ENCODE measurements at regions not wholly inside any gene's neighbourhood (a gene's known extent, or its start where the extent isn't known, plus 50 kb on each side); places are given as distances from the start of the nearest gene placed in this dataset.

GRCh38 chr18:73793386-73793785 lies 354.2 kb downstream of the FBXO15 start:
- DNase-seq (ENCODE audit: low read depth in 2 of 2) = no peak

GRCh38 chr18:73791081-73791480 lies 356.6 kb downstream of the FBXO15 start:
- DNase-seq (ENCODE audit: low read depth in 2 of 2) = no peak

- DNase-seq (ENCODE audit: low read depth in 2 of 2) = no peak
These were observed 357.0 kb downstream of the FBXO15 start for GRCh38 chr18:73790587-73790986.

DNA sequence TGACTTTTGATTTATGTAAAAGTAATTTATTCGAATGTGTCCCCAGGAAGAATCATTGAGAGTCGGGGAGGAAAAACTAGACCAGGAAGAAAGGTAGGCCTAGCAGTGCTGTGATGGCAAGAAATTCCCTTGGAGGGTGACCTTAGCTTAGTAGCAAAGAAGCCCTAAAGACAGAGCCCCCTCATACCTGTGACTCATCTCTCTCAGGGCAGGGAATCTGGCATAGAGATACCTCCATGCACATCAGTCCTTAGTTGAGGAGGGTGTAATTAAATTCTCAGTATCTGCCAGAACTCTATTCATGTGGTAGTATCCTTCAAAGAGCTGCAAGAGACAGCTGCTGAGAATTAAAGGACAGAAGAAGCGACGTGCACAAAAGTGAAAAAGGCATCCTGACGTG lies 360.3 kb downstream of the FBXO15 start:
- no peak for DNase-seq (ENCODE audit: low read depth in 2 of 2)

- DNase-seq (ENCODE audit: low read depth in 2 of 2) = peak in 1 of 2 donors; percentile 30
These were observed 362.3 kb downstream of the FBXO15 start for GRCh38 chr18:73785300-73785699.

- DNase-seq (ENCODE audit: low read depth in 2 of 2) = peak in 1 of 2 donors; percentile 2
These were observed 362.8 kb downstream of the FBXO15 start for GRCh38 chr18:73784853-73785252.

GRCh38 chr18:73782405-73782804 lies 365.2 kb downstream of the FBXO15 start:
- DNase-seq (ENCODE audit: low read depth in 2 of 2) = no peak

- DNase-seq (ENCODE audit: low read depth in 2 of 2) = no peak
These were observed 367.4 kb downstream of the FBXO15 start for GRCh38 chr18:73780218-73780617.

DNA sequence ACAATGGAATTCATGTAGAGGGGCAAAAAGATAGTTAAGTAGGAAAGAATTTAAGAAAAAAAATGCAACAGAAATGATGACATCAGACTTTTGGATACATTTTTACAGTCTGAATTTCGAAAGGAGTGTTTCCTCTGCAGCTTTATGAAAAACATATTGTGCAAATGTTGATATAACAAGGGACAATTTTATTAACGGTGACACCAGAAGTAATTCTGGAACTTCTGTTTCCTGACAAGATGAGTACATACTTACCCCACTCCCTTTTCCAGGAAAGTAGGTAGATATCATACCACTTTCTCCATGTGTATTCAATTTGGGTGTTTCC lies 369.6 kb downstream of the FBXO15 start:
- DNase-seq (ENCODE audit: low read depth in 2 of 2) = peak in 1 of 2 donors; percentile 50

DNA sequence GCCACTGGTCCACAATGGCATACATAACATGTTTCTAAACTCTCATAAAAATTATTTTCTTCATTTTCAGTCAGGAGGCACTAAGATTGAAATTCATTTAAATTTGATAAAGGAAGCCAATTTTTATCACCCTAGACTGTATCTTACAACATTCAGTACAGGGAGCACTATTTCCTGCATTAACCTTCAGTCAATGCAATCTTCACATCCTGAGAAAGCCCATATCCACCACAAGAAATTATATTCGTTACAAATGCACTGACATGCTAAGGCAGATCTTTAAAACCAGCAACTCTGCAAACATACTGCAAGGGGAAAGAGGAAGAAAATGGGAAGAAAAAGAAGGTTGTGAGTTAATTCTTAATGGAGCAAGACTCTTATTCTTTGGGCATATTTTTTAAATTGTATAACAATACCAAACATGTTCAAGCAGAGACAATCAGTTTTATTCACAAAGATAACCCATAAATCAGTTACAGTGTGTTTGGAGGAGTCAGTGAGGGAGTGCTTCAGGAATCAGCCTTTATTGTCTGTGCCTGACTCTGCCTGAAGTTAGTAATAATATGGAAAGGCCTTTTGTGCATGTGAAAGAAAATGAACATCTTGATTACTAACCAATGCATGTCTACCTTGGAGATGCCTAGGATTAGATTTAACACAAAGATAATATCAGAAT lies 370.1 kb downstream of the FBXO15 start:
- no peak for DNase-seq (ENCODE audit: low read depth in 2 of 2)

DNA sequence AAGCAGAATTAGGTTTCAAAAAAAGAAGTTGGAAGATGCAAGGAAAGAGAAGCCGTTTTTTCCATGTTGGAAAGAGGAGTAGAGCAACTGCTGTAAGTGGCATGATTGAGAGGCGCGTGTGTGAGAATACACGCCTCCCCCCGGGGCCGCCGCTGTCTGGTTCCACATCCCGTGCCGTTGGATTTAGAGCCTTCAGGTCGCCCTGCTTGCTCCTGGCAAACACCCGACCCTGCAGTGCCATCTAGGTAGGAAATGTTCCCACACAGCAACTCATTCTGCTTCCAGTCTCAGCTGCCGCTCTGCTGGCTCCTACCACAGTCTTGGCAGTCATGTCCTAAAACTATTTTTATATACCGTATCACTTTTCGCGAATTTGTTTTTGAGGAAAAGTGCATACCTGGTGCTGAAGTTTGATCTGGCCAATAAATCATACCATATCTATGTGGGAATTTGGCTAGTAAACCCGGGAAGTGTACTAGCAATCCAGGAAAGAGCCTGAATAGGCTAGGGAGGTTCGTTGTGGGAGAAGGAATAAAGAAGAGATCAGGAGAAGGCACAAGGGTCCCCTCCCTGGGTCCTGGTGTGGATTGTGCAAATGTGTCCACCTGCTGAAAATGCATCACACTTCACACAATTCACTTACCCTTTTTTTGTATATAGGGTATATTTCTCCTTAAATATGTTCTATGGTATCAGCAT lies 372.7 kb downstream of the FBXO15 start:
- no peak for DNase-seq (ENCODE audit: low read depth in 2 of 2)

GRCh38 chr18:73768043-73768442 lies 379.6 kb downstream of the FBXO15 start:
- DNase-seq (ENCODE audit: low read depth in 2 of 2) = no peak

DNA sequence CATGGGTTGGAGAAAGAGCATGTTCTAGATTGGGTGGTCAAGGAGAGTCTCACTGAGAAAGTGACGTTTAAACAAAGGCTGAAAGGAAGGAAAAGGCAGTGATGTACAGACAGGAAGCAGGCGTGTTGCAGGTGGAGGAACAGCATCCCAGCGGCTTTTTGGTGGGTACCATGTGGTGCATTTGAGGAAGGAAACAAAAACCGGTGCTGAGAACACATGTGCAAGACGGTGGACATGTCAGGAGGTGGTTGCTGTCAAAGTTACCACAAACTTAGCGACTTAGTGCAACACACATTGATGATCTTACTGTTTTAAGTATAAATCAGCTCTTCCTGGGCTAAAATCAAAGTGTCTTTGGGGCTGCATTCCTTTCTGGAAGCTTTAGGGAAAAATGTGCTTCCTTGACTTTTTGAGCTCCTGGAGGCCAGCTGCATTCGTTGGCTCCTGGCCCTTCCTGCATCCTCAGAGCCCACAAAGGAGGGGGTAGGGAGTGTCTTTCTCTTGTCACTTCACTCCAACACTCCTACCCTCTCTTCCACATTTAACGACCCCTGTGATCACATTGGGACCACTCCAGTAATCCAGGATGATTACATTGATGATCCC lies 380.6 kb downstream of the FBXO15 start:
- no peak for DNase-seq (ENCODE audit: low read depth in 2 of 2)

DNA sequence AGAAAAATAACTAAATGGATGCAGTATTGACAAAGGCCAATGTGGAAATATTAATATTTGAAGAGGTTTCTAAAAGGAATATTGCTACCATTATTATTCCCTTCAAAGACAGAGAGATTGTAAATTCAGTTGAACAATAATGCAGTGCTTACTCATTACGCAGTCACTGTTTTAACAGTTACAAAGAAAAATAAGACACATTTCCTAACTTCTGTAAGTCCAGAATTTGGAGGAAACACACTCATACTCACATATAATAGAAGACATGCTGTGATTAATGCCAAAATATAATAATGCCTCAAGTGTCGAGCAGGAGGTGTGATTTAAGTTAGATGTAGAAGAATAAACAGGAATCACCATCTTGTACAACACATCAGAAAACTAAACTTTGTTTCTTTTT lies 389.2 kb downstream of the FBXO15 start:
- DNase-seq (ENCODE audit: low read depth in 2 of 2) = peak in 1 of 2 donors; percentile 71

DNA sequence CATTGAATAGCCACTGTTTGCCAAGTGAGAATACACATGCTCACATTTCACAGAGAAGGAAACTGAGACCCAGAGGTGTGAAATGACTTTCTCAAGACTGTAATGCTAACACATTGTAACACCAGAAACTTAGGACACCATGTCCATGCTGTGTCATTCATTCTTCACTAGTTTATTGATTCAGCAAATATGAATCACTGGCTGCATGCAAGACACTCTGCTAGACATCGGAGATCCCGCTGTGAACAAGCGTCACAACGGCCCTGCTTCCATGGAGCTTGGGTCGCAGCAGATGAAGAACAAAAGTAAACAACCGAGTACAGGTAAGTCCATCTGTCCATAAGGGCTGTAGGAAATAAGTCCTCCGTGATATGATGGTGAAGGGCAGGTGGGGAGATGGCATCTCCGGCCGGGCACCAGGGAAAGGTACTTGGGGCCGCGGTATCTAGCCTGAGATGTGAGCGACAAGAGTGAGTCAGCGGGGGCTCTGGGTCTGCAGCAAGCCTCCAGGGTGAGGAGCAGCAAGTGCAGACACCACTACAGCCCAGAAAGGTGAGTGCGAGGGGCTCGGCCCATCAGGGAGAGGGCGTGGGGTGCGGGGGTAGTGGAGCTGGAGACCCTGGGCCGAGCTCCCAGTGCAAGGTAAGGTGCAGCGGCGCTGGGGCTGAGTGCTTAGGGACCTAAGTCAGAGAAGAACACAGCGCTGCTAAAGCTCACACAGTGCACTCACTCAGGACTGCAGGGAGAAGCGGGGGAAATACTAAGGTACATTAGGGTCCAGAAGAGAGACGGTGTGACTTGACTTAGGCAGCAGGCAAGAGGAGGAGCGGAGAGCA lies 391.2 kb downstream of the FBXO15 start:
- DNase-seq (ENCODE audit: low read depth in 2 of 2) = no peak

GRCh38 chr18:73752965-73753364 lies 394.7 kb downstream of the FBXO15 start:
- DNase-seq (ENCODE audit: low read depth in 2 of 2) = no peak

GRCh38 chr18:73752546-73752945 lies 395.1 kb downstream of the FBXO15 start:
- peak in 1 of 2 donors; percentile 76 for DNase-seq (ENCODE audit: low read depth in 2 of 2)

DNA sequence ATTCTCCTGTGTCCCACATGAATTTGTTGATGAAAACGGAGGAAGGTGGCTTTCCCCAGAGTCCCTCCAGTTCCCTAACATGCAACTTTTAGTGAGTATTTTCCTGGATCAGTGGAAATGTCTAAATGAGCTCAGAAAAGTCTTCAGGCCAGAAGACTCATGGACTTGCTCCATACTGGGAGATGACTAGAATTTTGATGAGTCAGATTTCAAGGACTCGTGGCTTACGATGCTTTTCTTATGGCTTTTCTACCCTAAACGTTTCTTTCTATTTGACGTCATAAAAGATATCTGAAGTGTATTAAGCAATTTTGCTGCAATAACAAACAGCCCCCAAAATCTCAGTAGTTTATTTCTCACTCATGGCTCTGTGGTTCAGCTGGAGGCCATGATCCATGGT lies 397.6 kb downstream of the FBXO15 start:
- DNase-seq (ENCODE audit: low read depth in 2 of 2) = no peak

DNA sequence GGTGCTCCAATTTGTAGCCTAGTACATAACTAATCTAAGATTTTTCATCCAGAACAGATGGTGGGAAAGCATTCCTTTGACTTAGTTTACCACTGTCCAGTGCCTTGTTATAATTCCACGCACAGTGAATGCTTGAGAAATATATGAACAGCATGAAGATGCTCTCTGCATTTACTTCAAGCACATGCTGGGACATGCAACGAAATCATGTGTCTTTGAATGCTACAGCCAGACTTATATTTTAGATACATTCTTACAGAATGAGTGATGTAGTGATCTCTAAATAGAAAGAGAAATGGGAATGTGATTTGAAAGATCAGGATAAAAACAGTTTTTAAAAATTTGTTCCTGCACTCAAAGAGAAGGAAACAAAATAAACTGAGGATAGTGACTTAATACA lies 398.3 kb downstream of the FBXO15 start:
- DNase-seq (ENCODE audit: low read depth in 2 of 2) = no peak

- no peak for DNase-seq (ENCODE audit: low read depth in 2 of 2)
These were observed 398.9 kb downstream of the FBXO15 start for GRCh38 chr18:73748731-73749130.

- no peak for DNase-seq (ENCODE audit: low read depth in 2 of 2)
These were observed 401.5 kb downstream of the FBXO15 start for GRCh38 chr18:73746101-73746500.

- no peak for DNase-seq (ENCODE audit: low read depth in 2 of 2)
These were observed 404.7 kb downstream of the FBXO15 start for GRCh38 chr18:73742957-73743356.

Data from dermis microvascular lymphatic vessel endothelial cell (primary cell).